Stimulated activated naive B cell treated with anti-CD40 and anti-IgM and Interleukin-4, amounts not matched to agents 10 μg/mL and 1 μg/mL and 100 μg/mL, for 72 hours (primary cell): ENCODE measurements at regions not wholly inside any gene's neighbourhood (a gene's known extent, or its start where the extent isn't known, plus 50 kb on each side); places are given as distances from the start of the nearest gene placed in this dataset.
"Not testable (repeated sequence)": the region's sequence is repeated elsewhere in the genome, so short reads cannot be mapped to it uniquely, and the experiment has no call there.

ENCODE experiments used
- ATAC-seq, 2 donors: fragments of 150-1000 bp; cut with Tn5 transposase; replicated peaks; 2 replicates each; pipeline ENCODE4 v1.10.0; 2021; ENCODE audit warnings: moderate library complexity in 1 of 2
- DNase-seq: peaks from one replicate; pipeline ENCODE4 v3.0.0; 2021
- H3K27ac Mint-ChIP-seq: one replicate; pipeline ENCODE4 v1.8.0; 2022; ENCODE audit warnings: mild to moderate bottlenecking, mixed read lengths
- H3K27me3 Mint-ChIP-seq, 2 donors: one replicate each; pipeline ENCODE4 v1.8.0; 2022; ENCODE audit warnings: mixed read lengths in 2 of 2
- H3K36me3 Mint-ChIP-seq, 2 donors: one replicate each; pipeline ENCODE4 v1.8.0; 2022; ENCODE audit warnings: mixed read lengths in 2 of 2, mild to moderate bottlenecking in 1 of 2
- H3K4me1 Mint-ChIP-seq, 2 donors: one replicate each; pipeline ENCODE4 v1.8.0; 2022; ENCODE audit warnings: mixed read lengths in 2 of 2, mild to moderate bottlenecking in 1 of 2
- H3K4me3 Mint-ChIP-seq, 2 donors: one replicate each; pipeline ENCODE4 v1.8.0; 2022; ENCODE audit warnings: mild to moderate bottlenecking in 2 of 2, mixed read lengths in 2 of 2, moderate library complexity in 1 of 2
- H3K9me3 Mint-ChIP-seq, 2 donors: one replicate each; pipeline ENCODE4 v1.8.0; 2022; ENCODE audit warnings: mixed read lengths in 2 of 2, mild to moderate bottlenecking in 1 of 2

DNA sequence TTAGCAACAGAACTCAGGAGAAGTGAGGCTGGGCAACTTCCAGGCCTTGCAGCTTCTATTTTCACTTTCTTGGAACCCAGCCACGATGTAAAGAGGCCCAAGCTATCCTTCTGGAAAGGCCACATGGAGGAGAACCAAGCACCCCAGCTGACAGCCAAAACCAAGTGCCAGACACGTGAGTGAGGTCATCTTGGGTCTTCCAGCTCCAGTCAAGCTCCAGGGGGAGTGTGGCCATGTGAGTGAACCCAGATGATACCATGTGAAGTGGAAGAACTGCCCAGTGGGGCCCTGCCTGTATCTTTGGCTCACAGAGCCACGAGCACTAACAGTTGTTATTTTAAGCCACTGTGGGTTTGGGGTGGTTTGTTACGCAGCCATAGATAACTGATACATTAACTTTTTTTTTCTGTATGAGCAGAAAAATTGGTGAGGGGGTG, 126.8 kb upstream of the MAP1LC3B2 start:
- ATAC-seq (no peak), DNase-seq (no peak)
- H3K36me3 Mint-ChIP-seq, result no peaks in the 10 kb centered on the region
- H3K4me1 Mint-ChIP-seq, result peaks cover 2 to 12% of the 10 kb centered on the region in 2 donors
- H3K27me3 Mint-ChIP-seq, result peaks cover 0 to 6% of the 10 kb centered on the region in 2 donors
- no peak overlapping the region for H3K27ac Mint-ChIP-seq
- H3K9me3 Mint-ChIP-seq, result peaks cover 0 to 2% of the 10 kb centered on the region in 2 donors
- H3K4me3 Mint-ChIP-seq, result no peak overlapping the region

DNA sequence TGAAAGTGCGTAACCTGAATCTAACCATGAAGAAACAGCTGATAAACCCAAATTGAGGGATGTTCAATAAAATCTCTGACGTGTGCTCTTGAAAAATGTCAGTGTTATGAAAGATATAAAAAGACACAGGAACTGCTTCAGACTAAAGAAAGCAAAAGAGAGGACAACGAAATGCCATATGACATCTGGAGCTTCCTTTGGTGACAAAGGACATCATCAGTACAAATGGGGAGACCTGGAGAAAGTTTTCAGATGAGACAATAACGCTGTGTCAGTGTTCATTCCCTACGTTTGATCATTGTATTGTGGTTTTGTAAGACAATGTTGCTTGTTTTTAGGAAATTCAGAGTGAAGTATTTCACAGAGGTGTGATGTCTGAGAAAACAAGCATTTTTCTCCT, 125.9 kb upstream of the MAP1LC3B2 start:
- Mint-ChIP-seq H3K27me3 (peaks cover 0 to 6% of the 10 kb centered on the region in 2 donors), H3K36me3 (no peaks in the 10 kb centered on the region), H3K4me3 (no peak overlapping the region), H3K4me1 (peaks cover 2 to 12% of the 10 kb centered on the region in 2 donors), H3K27ac (no peak overlapping the region), H3K9me3 (peaks cover 0 to 2% of the 10 kb centered on the region in 2 donors)
- ATAC-seq (no peak), DNase-seq (no peak)

DNA sequence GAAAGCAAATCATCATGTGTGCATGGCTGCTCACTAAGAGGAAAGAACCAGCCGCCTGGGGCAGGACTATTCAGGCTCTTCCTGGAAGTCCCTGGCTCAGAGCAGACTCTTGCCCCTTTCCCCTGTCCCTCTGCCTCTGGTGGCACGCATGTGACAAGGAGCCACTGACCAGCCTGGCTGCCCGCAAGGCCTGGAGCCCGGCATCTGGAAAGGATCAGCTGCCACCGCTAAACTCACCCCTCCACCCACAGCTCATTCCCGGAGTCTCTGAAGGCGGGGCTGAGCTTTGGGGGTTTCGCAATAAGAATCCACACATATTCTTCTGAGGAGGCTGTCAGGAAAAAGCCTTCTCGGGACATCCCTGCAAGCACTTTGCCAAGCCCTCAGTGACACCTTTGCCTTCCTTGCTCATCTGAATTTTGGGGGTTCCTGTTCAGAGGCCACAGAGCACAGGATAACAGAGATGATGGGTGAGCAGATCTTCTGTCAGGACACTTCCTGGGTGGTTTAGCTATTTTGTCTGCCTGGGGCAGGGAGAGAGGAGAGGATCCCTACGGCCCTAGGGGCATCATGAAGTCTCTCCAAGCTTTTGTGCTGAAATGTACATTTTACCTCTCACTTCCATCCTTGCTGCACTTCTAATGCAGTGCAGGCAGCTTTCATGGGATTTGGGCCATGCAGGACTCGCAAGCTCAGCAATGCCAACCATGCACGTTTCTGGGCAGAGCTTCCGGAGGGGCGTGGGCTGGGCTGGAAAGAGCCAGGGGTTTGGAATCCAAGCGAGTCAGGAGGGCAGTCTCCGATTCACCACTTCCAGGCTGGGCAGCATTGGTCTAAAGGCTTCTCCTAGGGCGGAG, 124.8 kb upstream of the MAP1LC3B2 start:
- no peak overlapping the region for H3K27ac Mint-ChIP-seq

DNA sequence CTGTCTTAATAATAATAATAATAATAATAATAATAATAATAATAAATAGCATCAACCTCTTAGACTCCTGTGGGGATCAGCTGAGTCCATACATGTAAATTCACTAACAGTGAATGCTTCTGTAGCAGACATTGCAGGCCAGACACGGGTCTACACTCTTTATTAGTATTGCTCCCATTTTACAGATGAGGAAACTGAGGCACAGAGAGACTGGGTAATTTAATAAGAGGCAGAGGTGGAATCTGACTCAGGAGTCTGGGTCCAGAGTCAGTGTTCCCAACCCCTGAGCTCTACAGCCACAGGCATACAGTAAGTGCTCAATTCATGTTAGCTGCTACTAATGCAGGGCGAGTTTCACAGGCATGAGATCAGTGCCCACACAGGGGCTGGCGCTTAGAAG, 123.2 kb upstream of the MAP1LC3B2 start:
- Mint-ChIP-seq H3K27ac (no peak overlapping the region), H3K9me3 (peaks cover 0 to 2% of the 10 kb centered on the region in 2 donors), H3K4me3 (no peak overlapping the region), H3K36me3 (no peaks in the 10 kb centered on the region), H3K4me1 (peaks cover 3 to 17% of the 10 kb centered on the region in 2 donors), H3K27me3 (peaks cover 0 to 6% of the 10 kb centered on the region in 2 donors)
- DNase-seq (no peak), ATAC-seq (no peak)

More for the DNA sequence above, 124.8 kb upstream of the MAP1LC3B2 start:
- peaks cover 2 to 12% of the 10 kb centered on the region in 2 donors for H3K4me1 Mint-ChIP-seq
- H3K9me3 Mint-ChIP-seq, result peaks cover 0 to 2% of the 10 kb centered on the region in 2 donors
- peaks cover 0 to 6% of the 10 kb centered on the region in 2 donors for H3K27me3 Mint-ChIP-seq
- H3K4me3 Mint-ChIP-seq, result no peak overlapping the region
- DNase-seq (no peak), ATAC-seq (no peak)
- no peaks in the 10 kb centered on the region for H3K36me3 Mint-ChIP-seq

DNA sequence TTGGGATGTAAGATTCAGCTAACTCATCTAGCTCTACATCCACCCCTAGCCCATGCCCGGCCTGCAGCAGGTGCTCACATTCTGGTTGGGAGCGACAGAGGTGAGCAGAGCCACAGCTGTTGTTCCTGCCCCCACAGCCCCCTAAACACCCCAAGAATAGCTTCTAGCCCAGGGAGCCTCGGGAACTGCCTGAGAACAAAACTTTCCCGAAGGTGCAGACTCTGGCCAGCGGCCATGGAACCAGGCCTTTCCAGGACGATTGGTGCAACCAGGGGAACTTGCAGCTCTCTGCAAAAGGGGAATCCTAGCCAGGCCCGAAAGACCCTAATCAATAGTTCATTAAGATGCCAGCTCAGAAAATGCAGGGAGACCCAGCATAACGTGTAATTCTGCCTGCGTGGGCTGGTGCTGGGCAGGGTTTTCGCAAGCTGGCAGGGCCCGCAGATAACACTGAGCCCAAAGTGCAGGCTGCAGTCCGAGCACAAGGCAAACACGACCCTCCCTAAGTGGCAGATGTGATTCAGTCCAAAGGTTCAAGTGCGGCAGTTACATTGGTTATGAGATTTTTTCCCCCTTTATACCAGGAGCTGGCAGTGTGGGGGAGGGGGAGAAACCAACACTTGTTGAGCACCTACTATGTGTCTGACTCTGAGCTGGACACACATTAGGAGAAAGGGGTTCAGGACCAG, 122.5 kb upstream of the MAP1LC3B2 start:
- Mint-ChIP-seq H3K36me3 (no peaks in the 10 kb centered on the region), H3K4me3 (no peak overlapping the region), H3K27me3 (peaks cover 0 to 6% of the 10 kb centered on the region in 2 donors), H3K9me3 (peaks cover 0 to 2% of the 10 kb centered on the region in 2 donors), H3K4me1 (peaks cover 8 to 25% of the 10 kb centered on the region in 2 donors), H3K27ac (no peak overlapping the region)
- no peak for ATAC-seq
- DNase-seq, result no peak

DNA sequence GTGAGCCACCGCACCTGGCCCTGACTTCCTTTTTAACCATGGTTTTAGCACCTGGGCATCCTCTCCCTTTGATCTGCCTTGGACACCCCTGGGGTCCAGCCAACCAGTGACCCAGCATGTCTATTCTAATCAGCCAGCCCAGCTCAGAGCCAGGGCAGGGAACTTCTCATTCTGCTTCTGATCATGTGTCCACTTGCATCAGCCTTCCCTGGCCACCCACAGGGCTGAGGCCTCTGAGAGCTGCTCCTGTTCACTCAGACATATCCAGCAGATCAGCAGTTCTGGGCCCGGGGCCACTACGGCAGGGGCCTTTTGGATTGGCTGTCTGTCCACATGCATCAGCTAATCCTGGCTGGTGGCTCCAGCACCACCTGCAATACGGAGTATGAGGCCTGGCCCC, 117.9 kb upstream of the MAP1LC3B2 start:
- H3K9me3 Mint-ChIP-seq, result no peaks in the 10 kb centered on the region
- no peak for DNase-seq
- H3K27ac Mint-ChIP-seq, result peak overlapping the region; percentile 43
- H3K4me1 Mint-ChIP-seq, result peaks cover 15 to 41% of the 10 kb centered on the region in 2 donors
- H3K36me3 Mint-ChIP-seq, result no peaks in the 10 kb centered on the region
- H3K27me3 Mint-ChIP-seq, result peaks cover 5 to 6% of the 10 kb centered on the region in 2 donors
- peak in 1 of 2 donors; percentile 17 for ATAC-seq
- no peak overlapping the region for H3K4me3 Mint-ChIP-seq

DNA sequence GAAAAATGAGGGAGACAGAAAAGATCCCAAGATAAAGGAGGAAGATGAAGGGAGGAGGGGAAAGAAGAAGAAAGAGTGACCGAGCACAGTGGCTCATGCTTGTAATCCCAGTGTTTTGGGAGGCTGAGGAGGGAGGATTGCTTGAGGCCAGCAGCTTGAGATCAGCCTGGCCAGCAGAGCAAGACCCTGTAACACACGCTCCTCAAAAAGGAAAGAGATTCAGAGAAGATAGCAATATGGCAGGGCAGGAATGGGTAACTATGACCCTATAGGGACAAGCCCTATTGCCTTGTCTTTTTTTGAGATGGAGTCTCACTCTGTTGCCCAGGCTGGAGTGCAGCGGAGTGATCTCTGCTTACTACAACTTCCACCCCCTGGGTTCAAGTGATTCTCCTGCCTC, 116.9 kb upstream of the MAP1LC3B2 start:
- Mint-ChIP-seq H3K4me1 (peaks cover 15 to 41% of the 10 kb centered on the region in 2 donors), H3K27ac (no peak overlapping the region), H3K4me3 (no peak overlapping the region), H3K9me3 (no peaks in the 10 kb centered on the region), H3K27me3 (peaks cover under 1 to 5% of the 10 kb centered on the region in 2 donors), H3K36me3 (no peaks in the 10 kb centered on the region)
- no peak for ATAC-seq
- DNase-seq, result no peak

DNA sequence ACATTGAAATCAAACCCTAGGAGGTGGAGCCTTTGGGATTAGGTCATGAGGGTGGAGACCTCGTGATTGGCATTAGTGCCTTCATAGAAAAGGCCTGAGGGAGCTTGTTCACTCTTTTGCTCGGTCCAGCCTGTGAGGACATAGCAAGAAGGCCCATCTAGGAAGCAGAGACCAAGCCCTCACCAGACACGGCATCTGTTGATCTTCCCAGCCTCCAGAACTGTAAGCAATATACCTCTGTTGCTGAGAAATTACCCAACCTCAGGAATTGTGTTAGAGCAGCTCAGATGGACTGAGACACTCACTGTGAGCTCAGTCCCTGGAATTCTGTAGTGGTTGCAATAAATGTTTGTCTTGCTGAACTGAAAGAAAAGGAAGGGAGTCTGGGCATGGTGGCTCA, 116.2 kb upstream of the MAP1LC3B2 start:
- Mint-ChIP-seq H3K9me3 (no peaks in the 10 kb centered on the region), H3K27ac (no peak overlapping the region), H3K27me3 (peaks cover 0 to 5% of the 10 kb centered on the region in 2 donors), H3K36me3 (no peaks in the 10 kb centered on the region), H3K4me1 (peaks cover 15 to 41% of the 10 kb centered on the region in 2 donors), H3K4me3 (no peak overlapping the region)
- DNase-seq, result no peak
- no peak for ATAC-seq

DNA sequence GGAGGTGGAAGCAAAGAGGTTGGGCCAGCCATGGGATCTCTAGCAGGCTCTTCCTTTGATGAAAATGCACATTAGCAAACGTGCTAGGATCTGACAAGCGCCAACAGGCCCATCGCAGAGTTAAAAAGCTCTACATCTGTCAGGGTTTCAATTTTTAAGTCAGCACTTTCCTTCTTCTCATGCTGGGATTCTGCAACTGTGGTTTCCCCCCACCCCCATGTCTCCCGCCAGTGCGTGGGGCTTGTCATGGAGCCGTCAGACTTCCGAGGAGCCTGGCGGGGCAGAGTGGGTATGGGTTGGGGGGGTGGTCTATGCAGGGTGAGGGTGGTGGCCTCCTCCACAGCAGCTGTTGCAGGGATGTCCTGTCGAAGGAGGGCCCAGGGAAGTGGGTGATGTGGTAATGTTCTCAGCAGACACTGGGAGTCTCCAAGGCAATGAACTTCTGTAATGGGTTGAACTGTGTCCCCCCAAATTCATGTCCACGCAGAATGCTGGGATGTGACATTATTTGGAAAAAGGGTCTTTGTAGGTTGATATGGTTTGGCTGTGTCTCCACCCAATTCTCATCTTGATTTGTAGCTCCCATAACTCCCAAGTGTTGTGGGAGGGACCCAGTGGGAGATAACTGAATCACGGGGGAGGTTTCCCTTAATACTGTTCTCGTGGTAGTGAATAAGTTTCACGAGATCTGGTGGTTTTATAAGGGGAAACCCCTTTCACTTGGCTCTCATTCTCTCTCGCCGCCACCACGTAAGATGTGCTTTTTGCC, 115.2 kb upstream of the MAP1LC3B2 start:
- no peaks in the 10 kb centered on the region for H3K9me3 Mint-ChIP-seq
- peaks cover 0 to 5% of the 10 kb centered on the region in 2 donors for H3K27me3 Mint-ChIP-seq
- peak; percentile 86 for ATAC-seq
- no peak overlapping the region for H3K27ac Mint-ChIP-seq
- no peaks in the 10 kb centered on the region for H3K36me3 Mint-ChIP-seq
- DNase-seq, result peak; percentile 37
- H3K4me3 Mint-ChIP-seq, result no peak overlapping the region
- H3K4me1 Mint-ChIP-seq, result peaks cover 15 to 41% of the 10 kb centered on the region in 2 donors

DNA sequence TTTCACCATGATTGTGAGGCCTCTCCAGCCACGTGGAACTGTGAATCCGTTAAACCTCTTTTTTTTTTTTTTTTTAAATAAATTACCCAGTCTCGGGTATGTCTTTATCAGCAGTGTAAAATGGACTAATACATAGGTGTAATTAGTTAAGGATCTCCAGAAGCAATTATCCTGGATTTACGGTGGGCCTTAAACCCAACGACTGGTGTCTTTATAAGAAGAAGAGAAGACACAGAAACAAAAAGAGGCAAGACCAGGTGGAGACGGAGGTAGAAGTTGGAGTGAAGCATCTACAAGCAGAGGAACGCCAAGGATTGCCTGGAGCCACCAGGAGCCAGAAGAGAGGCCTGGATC, 114.6 kb upstream of the MAP1LC3B2 start:
- Mint-ChIP-seq H3K27me3 (peaks cover 0 to 5% of the 10 kb centered on the region in 2 donors), H3K9me3 (no peaks in the 10 kb centered on the region), H3K4me3 (no peak overlapping the region), H3K4me1 (peaks cover 15 to 41% of the 10 kb centered on the region in 2 donors), H3K27ac (no peak overlapping the region), H3K36me3 (no peaks in the 10 kb centered on the region)
- ATAC-seq (no peak), DNase-seq (no peak)

DNA sequence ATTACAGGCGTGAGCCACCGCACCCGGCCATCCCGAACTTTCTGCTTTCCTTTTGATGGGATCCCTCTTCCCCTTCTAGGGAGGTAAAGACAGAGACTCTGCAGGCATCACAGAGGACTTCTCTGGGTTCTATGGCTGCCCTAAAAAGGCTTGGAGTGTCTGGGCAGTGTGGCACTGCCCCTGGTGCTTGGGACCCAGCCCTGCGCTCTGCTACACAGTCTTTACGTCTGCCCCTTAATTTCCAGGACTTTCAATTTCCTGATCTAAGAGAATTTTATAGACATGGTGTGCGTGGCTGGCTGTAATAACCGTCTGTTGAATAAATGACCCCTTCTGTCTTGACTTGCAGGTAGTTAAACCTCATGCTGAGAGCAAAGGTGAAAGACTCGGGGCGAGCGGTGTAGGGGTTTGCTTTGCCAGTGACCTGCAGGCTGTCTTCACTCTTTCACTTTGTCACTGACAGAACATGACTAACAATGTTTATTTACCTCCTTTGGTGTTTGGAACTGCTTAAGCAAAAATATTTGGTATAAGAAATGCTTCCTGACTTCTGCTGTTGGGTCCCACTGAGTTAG, 110.9 kb upstream of the MAP1LC3B2 start:
- no peaks in the 10 kb centered on the region for H3K36me3 Mint-ChIP-seq

DNA sequence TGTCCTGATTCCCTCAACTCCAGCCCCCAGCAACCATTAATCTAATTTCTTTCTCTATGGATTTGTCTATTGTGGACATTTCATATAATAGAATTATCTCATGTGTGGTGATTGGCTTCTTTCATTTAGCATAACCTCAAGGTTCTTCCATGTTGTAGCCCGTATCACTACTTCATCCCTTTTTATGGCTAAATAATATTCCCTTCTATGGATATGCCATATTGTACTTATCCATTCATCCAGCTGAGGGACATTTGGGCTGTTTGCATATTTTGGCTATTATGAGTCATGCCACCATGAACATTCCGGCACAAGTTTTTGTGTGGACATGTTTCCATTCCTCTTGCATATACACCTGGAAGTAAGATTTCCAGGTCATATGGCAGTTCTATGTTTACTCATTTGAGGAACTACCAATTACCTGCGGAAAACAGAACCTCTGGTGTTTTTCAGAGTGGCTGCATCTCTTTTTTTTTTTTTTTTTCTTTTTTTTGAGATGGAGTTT, 108.7 kb upstream of the MAP1LC3B2 start:
- no peak for DNase-seq
- no peaks in the 10 kb centered on the region for H3K9me3 Mint-ChIP-seq
- peaks cover 15 to 27% of the 10 kb centered on the region in 2 donors for H3K4me1 Mint-ChIP-seq
- H3K27me3 Mint-ChIP-seq, result peaks cover 0 to 3% of the 10 kb centered on the region in 2 donors
- H3K36me3 Mint-ChIP-seq, result no peaks in the 10 kb centered on the region
- ATAC-seq, result no peak
- no peak overlapping the region for H3K27ac Mint-ChIP-seq
- H3K4me3 Mint-ChIP-seq, result no peak overlapping the region

More for the DNA sequence above, 110.9 kb upstream of the MAP1LC3B2 start:
- Mint-ChIP-seq H3K4me1 (peaks cover 10 to 24% of the 10 kb centered on the region in 2 donors), H3K9me3 (no peaks in the 10 kb centered on the region), H3K27ac (no peak overlapping the region), H3K4me3 (no peak overlapping the region), H3K27me3 (no peaks in the 10 kb centered on the region)
- DNase-seq (no peak), ATAC-seq (no peak)

DNA sequence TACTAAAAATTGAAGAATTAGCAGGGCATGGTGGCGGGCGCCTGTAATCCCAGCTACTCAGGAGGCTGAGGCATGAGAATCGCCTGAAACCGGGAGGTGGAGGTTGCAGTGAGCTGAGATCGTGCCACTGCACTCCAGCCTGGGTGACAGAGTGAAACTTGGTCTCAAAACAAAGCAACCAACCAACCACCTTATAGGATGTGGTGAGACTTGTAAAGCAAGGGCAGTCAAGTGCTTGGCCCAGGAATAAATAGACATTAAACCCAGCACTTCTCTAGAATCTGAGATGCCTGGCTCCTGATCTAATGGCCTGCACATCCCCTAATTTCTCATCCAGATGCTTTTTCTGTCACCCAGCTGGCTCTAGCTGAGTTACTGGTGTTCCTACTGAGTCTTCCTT, 106.2 kb upstream of the MAP1LC3B2 start:
- not testable (repeated sequence) for H3K4me3 Mint-ChIP-seq, H3K36me3 Mint-ChIP-seq, H3K27ac Mint-ChIP-seq, H3K9me3 Mint-ChIP-seq, DNase-seq
- H3K4me1 Mint-ChIP-seq, result peaks cover 18 to 43% of the 10 kb centered on the region in 2 donors
- peaks cover 16 to 19% of the 10 kb centered on the region in 2 donors for H3K27me3 Mint-ChIP-seq
- peak; percentile 92 to 94 for ATAC-seq

DNA sequence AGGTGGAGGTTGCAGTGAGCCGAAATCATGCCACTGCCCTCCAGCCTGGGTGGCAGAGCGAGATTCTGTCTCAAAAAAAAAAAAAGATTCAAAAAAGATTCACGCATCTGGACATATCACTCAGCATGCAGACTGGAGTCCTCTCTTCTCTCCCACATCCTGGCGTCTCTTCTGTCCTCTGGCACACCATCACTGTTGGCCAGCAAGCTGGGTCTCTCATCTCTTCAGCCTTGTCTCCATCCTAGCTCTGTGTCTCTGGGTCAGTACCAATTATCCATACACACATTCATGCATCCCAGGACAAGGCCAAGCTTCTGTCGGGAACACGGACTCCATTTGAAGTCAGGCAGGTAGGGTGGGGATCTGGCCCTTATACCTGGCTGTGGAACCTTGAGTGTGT, 105.5 kb upstream of the MAP1LC3B2 start:
- ATAC-seq (no peak), DNase-seq (no peak)
- Mint-ChIP-seq H3K27ac (no peak overlapping the region), H3K36me3 (no peaks in the 10 kb centered on the region), H3K9me3 (no peaks in the 10 kb centered on the region), H3K4me1 (peaks cover 23 to 49% of the 10 kb centered on the region in 2 donors), H3K27me3 (peaks cover 16 to 19% of the 10 kb centered on the region in 2 donors), H3K4me3 (no peak overlapping the region)
